Gastrocnemius medialis (tissue), 4 donors: ENCODE measurements at regions not wholly inside any gene's neighbourhood (a gene's known extent, or its start where the extent isn't known, plus 50 kb on each side); places are given as distances from the start of the nearest gene placed in this dataset.

Experiments
- POLR2A ChIP-seq, 2 donors: fragments of 450-650 bp; IDR thresholded peaks; one replicate each; pipeline ENCODE4 v1.6.1; 2017; ENCODE audit warnings: antibody characterized with exemption in 2 of 2, mild to moderate bottlenecking in 2 of 2, moderate library complexity in 2 of 2
- TF ChIP-seq, protein P1 (sequence below), 5 experiments: fragments of 450-650 bp in 3 of 5; fragments of 200-600 bp in 2 of 5; sonication (generic) in 2 of 5; IDR thresholded peaks in 4 of 5; conservative IDR thresholded peaks in 1 of 5; 1 replicate in 4 of 5; 2 replicates in 1 of 5; pipeline ENCODE4 v1.5.1; 2016 to 2019; ENCODE audit warnings: antibody characterized with exemption in 5 of 5, mild to moderate bottlenecking in 3 of 5, moderate library complexity in 3 of 5

DNA sequence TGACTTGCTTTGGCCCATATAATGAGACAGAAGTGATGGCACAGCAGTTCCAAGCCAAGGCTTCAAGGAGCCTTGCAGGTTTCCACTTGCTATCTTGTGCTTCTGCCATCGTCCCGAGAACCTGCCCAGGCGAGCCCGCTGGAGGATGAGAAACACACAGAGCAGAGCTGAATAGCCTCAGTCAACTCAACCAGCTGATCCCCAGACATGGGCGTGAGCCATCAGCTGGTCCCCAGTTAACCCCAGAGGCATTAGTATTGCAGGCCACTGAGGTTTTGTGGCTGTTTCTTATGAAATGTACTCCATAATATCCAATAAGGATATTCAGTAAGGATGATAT lies 57.7 kb upstream of the GPCPD1 start:
- TF ChIP-seq, protein P1, sequence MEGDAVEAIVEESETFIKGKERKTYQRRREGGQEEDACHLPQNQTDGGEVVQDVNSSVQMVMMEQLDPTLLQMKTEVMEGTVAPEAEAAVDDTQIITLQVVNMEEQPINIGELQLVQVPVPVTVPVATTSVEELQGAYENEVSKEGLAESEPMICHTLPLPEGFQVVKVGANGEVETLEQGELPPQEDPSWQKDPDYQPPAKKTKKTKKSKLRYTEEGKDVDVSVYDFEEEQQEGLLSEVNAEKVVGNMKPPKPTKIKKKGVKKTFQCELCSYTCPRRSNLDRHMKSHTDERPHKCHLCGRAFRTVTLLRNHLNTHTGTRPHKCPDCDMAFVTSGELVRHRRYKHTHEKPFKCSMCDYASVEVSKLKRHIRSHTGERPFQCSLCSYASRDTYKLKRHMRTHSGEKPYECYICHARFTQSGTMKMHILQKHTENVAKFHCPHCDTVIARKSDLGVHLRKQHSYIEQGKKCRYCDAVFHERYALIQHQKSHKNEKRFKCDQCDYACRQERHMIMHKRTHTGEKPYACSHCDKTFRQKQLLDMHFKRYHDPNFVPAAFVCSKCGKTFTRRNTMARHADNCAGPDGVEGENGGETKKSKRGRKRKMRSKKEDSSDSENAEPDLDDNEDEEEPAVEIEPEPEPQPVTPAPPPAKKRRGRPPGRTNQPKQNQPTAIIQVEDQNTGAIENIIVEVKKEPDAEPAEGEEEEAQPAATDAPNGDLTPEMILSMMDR (IDR thresholded peaks at IDR 0.05 in 4 of 5, conservative IDR thresholded peaks at IDR 0.05 in 1 of 5), result no peak
- no peak for TF ChIP-seq POLR2A (IDR thresholded peaks at IDR 0.05)
